ENCODE measurements at regions not wholly inside any gene's neighbourhood (a gene's known extent, or its start where the extent isn't known, plus 50 kb on each side); places are given as distances from the start of the nearest gene placed in this dataset.

GRCh38 chr6:41469156-41470028 is 76.8 kb upstream of the FOXP4 start:
- H3K27me3 ChIP-seq (ENCODE audit: control insufficient read depth in 3 of 3, insufficient read depth in 3 of 3, low read length in 2 of 3), result peaks cover 0 to 13% (median 6%) of the 10 kb centered on the region in 3 donors
- DNase-seq (no peak), ATAC-seq (ENCODE audit: insufficient read depth, low FRiP score) (no peak)

DNA sequence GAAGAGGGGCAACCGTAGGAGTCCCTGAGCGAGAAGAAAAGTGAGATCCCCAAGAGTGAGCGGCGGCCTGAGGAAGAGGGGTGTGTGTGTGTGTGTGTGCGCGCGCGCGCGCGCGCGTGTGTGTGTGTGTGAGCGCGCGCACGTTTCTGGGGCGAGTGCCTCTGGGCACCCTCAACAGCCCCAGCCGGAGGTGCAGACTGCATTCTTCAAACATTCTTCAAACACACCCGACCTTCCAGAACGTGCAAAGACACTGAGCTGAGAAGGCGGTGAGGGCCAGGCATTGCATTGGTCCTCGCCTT is 76.2 kb upstream of the FOXP4 start:
- TF ChIP-seq CTCF (IDR thresholded peaks at IDR 0.05; ENCODE audit: control extremely low read depth, extremely low read depth), result no peak
- Histone ChIP-seq H3K4me1 (ENCODE audit: control insufficient read depth in 5 of 5, insufficient read depth in 5 of 5, low read length in 5 of 5) (peaks cover 0 to 42% (median 14%) of the 10 kb centered on the region in 5 donors), H3K9me3 (ENCODE audit: control insufficient read depth in 4 of 4, insufficient read depth in 3 of 4, low read length in 3 of 4) (no peaks in the 10 kb centered on the region), H3K27me3 (ENCODE audit: control insufficient read depth in 3 of 3, insufficient read depth in 3 of 3, low read length in 2 of 3) (peaks cover 0 to 13% (median 6%) of the 10 kb centered on the region in 3 donors), H3K36me3 (ENCODE audit: control insufficient read depth in 4 of 4, insufficient read depth in 4 of 4, low read length in 4 of 4) (no peaks in the 10 kb centered on the region), H3K9ac (ENCODE audit: insufficient read depth in 1 of 2, low read length in 2 of 2) (no peak overlapping the region), H3K27ac (ENCODE audit: low read depth in 1 of 2, low read length in 1 of 2) (no peak overlapping the region), H3K4me3 (no peak overlapping the region)
- whole genome bisulfite sequencing, 2 donors, result 6 to 9% methylated on average over 15 to 23 of the region's 23 CpGs
- ATAC-seq (ENCODE audit: insufficient read depth, low FRiP score) (peak; percentile 16), DNase-seq (peak; percentile 57 to 78 (median 76))

More at GRCh38 chr6:41469156-41470028, 76.8 kb upstream of the FOXP4 start:
- TF ChIP-seq CTCF (IDR thresholded peaks at IDR 0.05; ENCODE audit: control extremely low read depth, extremely low read depth), result no peak
- Histone ChIP-seq H3K36me3 (ENCODE audit: control insufficient read depth in 4 of 4, insufficient read depth in 4 of 4, low read length in 4 of 4) (no peaks in the 10 kb centered on the region), H3K27ac (ENCODE audit: low read depth in 1 of 2, low read length in 1 of 2) (no peak overlapping the region), H3K4me1 (ENCODE audit: control insufficient read depth in 5 of 5, insufficient read depth in 5 of 5, low read length in 5 of 5) (peaks cover 0 to 42% (median 14%) of the 10 kb centered on the region in 5 donors), H3K9ac (ENCODE audit: insufficient read depth in 1 of 2, low read length in 2 of 2) (peak overlapping the region in 1 of 2 donors; percentile 38), H3K4me3 (no peak overlapping the region), H3K9me3 (ENCODE audit: control insufficient read depth in 4 of 4, insufficient read depth in 3 of 4, low read length in 3 of 4) (no peaks in the 10 kb centered on the region)
- WGBS, 2 donors, result 47 to 48% methylated on average over 20 of the region's 20 CpGs

DNA sequence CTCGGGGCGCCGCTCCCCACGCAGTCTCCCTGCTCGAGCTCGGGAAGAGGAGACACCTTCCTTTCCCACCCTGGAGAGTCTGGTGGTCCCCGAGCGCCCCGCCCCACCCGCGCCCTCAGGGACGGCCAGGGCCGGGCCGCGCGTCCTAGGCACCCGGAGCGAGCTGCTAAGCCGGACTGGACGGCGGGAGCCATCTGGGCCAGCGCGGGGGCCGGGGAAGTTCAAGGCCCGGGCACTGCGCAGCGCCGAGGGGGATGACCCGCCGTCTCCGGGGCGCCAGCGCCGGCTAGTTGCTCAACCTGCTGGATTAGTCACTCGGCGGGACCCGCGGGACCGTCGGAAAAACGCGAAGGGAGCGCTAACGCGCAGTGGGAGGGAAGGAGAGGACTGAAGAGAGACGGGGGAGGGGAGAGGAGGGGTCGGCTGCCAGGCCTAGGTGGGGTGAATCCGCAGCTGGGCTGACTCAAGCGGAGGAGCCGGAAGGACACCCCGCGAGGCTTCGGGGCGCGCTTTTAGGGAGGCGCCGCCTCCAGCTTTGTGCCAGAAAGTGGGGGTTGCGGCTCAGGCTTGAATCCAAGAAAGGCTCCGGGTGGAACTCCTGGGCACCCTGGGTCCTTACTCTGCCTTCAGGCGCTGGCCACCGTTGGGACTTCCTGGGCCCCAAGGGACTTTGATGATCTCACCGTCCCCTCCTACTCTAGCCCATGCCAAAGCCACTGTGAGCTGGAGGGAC is 75.7 kb upstream of the FOXP4 start:
- ATAC-seq (ENCODE audit: insufficient read depth, low FRiP score) (peak; percentile 42), DNase-seq (peak; percentile 55 to 77 (median 69))
- H3K36me3 ChIP-seq (ENCODE audit: control insufficient read depth in 4 of 4, insufficient read depth in 4 of 4, low read length in 4 of 4), result no peaks in the 10 kb centered on the region
- no peaks in the 10 kb centered on the region for H3K9me3 ChIP-seq (ENCODE audit: control insufficient read depth in 4 of 4, insufficient read depth in 3 of 4, low read length in 3 of 4)
- H3K27me3 ChIP-seq (ENCODE audit: control insufficient read depth in 3 of 3, insufficient read depth in 3 of 3, low read length in 2 of 3), result peaks cover 0 to 13% (median 6%) of the 10 kb centered on the region in 3 donors
- peaks cover 0 to 42% (median 14%) of the 10 kb centered on the region in 5 donors for H3K4me1 ChIP-seq (ENCODE audit: control insufficient read depth in 5 of 5, insufficient read depth in 5 of 5, low read length in 5 of 5)
- H3K27ac ChIP-seq (ENCODE audit: low read depth in 1 of 2, low read length in 1 of 2), result no peak overlapping the region
- H3K4me3 ChIP-seq, result no peak overlapping the region
- H3K9ac ChIP-seq (ENCODE audit: insufficient read depth in 1 of 2, low read length in 2 of 2), result peak overlapping the region in 1 of 2 donors; percentile 46
- TF ChIP-seq CTCF (IDR thresholded peaks at IDR 0.05; ENCODE audit: control extremely low read depth, extremely low read depth), result no peak
- 6 to 7% methylated on average over 44 to 62 of the region's 62 CpGs for WGBS, 2 donors
